Fibroblast of skin of back (primary cell): ENCODE measurements at regions not wholly inside any gene's neighbourhood (a gene's known extent, or its start where the extent isn't known, plus 50 kb on each side); places are given as distances from the start of the nearest gene placed in this dataset.

Experiments used
- DNase-seq: peaks from one replicate; pipeline ENCODE4 v3.0.0-alpha.2; 2013

DNA sequence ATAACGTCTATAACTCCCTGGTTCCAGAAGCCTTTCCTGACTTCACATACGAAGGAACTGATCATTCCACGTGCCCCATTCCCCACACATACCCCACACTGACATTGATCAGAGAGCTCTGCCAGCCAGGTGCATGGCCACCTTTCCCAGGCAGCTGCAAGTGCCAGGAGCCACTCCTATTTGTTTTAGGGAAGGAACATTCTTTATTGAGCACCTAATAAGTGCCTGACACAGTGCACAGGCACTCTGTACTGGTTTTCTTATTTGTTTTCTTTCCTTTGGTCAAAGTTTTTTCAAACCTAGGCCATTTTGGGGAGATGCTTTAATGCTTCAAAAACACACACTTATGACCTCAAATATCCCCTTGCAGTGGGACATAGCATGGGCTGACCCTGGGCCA is 50.0 kb downstream of the PITPNM2 start:
- no peak for DNase-seq

DNA sequence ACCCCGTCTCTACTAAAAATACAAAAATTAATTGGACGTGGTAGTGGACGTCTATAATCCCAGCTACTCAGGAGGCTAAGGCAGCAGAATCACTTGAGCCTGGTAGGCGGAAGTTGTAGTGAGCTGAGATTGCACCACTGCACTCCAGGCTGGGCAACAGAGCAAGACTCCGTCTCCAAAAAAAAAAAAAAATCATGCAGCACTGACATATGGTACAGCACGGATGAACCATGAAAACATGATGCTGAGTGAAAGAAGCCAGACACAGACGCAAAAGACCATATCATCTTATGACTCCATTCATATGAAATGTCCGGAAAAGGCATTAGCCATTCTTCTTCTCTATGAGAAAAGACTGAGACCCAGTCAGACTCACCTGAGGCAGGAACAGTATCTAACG is 50.4 kb downstream of the PITPNM2 start:
- DNase-seq, result no peak

DNA sequence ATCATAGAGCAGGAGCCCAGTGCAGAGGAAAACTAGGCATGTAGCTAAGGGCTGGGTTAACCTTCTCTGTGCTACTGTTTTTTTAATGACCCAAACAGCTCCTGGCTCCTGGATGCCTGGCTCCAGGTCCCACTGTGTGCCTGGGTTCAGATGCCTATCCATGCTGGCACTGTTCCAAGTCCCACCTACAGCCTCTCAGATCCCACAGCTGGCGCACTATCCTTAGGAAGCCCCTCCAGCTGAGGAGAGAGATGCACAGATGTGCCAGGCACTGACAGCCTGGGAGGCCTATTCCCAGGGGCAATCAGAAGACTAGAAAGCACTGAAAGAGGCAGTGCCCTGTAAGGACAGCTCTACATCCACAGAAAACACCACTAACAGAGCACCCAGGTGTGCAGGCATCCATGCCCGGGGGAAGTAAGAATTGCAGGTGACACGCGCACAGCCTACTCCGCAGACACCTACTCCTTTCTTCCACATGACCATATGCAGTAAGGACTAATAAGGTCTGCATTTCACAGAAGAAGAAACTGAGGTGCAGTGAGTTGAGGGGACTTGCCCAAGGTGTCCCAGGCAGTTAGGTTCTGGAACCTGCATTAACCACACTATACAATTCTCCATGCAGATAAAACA is 51.2 kb downstream of the PITPNM2 start:
- no peak for DNase-seq

DNA sequence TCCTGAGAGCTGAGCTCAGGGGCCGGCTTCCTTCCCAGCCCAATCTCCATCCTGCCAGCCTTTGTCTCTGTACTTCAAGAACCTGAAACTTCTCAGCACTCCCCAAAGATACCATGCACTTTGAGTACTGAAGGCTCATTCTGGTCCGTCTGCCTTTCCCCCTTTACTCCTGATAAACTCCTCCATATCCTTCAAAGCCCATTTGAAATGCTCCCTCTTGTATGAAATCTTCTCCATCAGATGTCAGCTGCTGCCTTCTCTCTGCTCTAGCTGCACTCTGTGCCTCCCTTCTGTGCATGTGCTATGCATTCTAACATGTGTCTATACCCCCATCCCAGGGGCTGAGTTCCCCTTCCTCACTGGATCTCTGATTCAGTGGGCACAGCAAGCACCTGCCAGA is 52.1 kb downstream of the PITPNM2 start:
- no peak for DNase-seq

DNA sequence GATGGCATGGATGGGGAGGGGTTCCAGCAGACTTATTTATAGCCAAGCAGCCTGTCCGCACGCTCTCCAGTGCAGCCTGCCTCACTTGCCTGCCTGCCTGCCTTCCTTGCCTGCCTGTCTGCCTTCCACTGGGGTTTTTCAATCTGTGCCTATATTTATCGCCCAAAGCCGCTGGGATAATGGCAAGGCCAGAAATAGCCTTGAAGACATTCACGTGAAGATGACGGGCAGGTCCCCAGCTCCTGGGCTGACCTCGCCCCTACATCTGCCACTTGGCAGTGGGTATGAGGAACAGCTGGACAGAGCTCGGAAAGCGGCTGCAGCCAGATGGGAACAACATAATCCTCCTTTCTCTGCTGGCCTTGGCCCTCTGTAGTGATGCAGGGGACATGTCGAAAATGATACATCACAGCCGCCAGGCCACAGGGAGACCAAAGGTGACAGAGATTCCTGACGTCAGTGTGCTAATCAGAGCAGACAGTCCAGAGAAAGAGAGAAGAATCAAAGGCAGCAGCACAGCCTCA is 53.3 kb downstream of the PITPNM2 start:
- DNase-seq, result peak; percentile 19

DNA sequence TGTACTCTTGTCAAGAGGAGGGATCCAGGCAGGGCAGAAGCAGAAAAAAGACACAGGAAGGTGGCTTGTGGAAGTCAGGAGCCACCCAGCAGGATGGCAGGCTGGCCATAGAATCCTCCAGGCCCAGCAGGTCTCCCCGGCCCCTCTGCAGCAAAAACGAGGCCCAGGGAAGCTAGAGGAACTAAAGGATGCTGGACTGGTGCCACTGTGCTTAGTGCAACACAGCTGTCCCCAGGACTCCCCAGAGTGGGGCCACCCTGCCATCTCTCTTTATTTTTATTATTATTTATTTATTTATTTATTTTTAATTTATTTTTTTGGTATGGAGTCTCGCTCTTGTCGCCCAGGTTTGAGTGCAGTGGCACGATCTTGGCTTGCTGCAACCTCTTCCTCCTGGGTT is 54.1 kb downstream of the PITPNM2 start:
- DNase-seq, result no peak

DNA sequence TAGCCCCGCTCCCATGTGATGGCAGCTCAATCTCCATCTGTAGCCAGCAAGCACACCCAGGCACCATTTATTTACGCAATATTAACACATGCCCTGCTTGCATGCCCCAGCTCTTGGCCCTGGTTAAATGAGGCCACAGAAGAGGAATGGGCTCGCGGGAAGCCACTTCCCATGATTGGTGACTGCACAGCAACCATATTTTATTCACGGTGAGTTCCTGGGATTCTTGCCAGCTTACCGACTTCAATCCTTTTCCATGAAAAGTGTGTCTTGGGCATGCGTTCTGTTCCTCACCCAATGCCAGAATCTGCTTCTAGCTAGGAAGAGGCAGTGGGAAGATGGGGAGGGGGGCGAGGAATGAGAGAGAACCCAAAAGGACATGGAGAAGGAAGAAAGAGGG is 54.7 kb downstream of the PITPNM2 start:
- DNase-seq, result no peak

DNA sequence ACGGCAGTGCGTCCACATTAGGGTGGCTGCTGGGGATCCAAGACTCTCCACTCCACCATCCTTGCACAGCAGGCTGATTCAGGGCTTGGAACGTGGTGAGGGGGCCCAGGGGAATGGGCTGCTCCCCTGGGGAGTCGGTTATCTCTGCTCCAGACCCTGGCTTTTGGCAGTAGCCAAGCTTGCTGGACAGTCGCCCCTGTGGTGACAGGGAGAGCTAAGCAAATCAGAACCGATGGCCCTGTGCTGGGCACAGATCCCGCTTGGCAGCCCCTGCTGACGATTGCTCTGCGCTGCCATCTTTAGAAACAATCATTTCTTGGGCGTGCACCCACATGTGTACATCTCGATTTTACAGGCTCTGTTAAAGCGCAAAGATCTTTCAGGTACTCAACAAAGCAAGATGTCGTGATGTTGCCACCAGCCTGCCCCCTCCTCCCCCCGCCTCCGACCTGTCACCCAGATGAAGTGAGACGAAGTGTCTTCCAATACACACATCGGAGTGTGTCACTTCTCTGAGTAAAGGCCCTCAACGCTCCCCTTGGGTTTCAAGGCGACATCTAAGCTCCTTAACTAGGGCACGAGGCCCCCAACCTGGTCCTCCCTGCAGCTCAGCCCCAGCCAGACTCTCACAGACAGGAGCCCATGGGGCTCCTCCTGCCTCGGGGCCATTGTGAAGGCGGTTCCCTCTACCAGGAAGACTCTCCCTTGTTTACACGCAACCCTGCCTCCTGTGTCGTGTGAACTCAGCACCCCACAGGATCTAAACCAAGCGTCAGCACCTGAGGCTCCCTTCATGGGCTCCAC is 55.6 kb downstream of the PITPNM2 start:
- DNase-seq, result no peak

DNA sequence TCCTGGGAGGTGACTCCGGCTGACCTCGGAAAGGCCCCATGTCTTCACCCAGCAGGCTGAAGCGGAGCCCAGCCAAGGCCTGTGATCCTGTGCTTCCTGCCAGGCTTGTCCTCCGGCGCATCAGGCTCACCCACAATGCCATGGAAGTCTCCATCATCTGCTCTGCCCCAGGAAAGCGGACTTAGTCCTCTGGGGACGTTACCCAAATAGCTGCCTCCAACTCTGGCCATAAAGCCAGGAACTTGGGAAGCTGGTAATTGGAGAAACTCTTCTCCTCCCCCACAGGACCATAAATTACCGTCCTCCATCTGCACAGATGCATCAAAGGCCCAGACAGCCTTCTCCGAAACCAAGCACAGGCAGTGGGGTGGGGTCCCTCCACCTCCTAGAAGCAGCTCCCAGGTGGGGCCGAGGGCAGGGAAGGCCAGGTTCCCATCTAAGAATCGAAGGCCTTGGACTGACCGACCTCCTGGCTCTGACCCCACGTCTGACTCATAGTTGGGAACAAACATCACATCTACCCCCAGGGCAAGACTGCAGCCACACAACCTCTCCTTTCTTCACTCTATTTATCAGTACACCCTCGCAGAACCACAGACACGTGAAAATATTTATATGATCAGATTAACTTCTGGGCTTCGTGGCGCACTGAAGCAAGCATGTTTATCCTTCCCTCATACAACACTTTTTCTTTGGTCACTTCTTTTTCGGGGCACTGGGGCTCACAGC is 56.4 kb downstream of the PITPNM2 start:
- DNase-seq, result peak; percentile 32

DNA sequence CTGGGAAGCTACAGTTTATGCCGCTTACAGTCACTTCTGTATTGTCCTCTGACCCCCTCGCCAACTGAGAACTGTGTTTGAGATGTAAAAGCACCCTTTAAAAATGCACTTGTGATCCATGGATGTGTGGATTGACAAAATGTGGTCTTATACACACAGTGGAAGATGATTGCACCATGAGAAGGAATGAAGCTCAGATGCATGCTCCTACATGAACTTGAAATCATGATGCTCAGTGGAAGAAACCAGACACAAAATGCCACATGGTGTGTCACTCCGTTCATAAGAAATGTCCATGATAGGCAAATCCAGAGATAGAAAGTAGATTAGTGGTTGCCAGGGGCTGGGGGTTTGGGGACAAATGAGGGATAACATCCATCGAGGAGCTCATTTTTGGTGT is 58.0 kb downstream of the PITPNM2 start:
- no peak for DNase-seq

DNA sequence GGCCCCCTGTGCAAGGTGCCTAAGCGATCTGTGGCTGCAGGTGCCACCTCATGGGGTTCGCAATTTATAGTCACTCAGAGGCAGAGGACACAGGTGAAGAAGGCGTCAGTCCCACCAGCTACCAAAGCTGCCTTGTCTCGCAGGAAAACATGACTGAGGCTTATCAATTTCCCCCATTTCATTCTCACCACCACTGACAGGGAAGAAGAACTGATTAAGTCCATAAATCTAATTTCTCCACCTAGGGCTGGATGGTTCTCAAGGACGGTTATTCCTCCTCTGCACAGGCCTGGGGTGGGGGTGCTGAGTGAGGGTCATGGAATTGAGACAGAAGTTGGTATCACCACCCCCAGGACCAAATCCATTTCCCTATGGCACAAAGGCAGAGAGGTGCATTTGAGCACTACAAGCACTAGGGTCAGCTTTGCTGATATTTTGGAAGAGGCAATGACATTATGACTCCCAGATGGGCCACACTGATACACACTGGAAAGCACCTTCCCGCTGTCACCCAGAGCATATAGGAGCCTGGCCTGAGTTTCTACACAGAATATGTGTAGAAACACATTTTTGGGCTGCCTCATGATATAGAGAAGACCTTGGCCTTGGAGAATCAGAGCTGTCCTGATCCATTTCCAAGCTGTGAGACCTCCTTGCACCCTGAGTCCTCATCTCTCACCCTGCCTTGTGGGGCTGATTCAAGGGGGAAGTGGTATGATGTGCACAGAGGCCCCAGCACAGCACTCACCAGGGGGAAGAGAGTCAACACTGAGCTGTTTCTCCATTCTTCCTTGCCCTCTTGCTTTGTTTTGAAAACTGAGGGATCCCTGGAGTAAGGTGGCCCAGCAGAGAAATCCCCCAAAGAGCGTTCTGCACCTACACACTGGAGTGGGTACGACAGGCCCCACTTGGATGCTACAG is 59.4 kb downstream of the PITPNM2 start:
- DNase-seq, result no peak

DNA sequence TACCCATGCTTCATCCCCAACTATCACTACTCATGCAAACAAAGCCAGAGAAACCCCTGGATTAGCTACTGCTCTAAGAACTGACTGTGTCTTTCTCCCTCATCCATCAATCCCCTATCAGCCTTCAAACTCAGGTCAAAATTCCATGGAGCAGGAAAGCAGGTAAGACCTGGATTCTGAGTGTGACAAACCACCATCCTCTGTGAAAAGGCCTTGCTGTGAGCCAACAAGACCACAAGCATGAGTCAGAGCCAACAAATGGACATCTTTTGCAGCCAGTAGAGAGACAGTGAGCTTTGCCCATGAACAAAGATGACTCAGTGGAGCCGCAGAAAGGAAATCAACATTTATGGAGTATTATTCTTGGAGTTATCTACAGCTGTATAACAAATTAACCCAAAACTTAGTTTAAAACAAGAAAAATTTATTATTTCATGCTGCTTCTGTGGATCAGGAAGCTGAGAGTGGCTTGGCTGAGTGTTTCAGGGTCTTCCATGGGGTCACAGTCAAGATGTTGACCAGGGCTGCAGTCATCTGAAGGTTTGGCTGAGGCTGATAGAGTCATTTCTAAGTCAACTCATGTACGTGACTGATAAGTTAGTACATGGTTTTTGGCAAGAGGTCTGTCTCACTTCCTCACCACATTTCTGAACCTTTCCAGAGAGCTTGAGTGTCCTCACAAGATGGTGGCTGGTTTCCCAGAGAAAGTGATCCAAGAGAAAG is 61.1 kb downstream of the PITPNM2 start:
- peak; percentile 98 for DNase-seq

DNA sequence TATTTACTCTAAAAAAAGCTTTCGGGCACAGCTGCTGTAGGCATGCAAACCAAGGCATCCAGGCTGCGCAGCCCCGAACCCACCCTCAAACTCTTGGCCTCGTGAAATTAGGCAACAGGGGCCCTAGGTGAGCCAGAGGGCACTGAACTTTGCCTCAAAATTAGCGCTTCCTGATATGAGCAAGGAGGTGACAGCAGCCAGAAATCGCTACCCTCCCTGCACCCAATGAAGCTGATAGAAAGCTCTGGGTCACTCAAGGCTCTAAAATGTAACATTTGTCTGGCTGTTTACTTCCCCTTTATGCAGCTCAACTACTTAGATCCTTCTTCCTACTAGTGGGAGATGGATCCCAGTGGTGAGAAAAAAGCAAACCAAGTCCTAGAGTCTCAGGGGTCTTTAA is 61.8 kb downstream of the PITPNM2 start:
- DNase-seq, result no peak

DNA sequence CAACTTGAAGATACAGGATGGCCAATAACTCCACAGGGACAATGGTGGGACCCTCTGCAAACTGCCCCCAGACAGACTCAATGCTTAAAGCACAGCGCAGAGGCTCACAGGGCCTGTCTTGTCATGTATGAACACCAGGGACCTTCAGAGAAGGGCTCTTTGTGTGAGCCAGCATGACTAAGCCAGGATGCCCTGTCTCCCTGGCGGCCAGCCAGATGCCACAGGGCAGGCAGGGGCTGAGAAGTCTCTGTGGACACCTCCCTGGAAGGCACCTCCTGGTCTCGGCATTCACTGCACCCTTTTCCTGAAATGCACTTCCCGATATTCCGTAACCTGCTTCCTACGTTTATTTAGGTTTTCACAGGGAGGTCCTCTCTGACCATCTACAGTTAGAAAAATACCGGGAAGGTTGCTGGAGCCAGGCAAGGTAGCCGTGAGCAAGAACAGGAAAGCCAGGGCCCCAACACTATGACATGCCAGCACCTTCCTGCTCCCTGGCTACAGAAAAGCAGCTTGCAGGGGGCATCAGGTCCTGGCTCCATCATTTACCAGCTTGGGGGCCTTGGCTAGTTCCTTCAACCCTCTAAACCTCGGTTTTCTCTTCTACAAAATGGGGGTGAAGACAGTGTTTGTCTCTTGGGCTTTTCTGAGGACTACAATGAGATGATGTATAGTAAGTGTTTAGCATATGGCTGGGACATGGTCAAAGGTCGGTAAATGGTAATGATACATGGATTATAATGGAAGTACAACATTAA is 65.0 kb downstream of the PITPNM2 start:
- peak; percentile 72 for DNase-seq

DNA sequence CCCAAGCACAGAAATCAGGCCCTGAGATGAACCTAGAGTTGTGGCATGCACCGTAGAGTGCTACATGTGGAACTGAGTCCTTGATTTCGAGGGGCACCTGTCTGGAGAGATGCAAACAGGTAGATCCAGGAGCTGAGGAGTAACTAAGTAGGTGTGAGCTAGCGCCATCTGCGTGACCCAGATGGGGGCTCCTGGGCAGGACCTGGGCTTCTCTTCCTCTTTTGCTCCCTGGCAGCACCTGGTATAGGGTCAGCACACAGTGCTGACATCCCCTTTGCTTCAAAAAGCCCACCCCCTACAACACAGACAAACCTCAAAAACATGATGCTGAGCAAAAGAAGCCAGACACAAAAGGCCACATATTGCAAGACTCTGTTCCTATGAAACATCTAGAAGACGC is 65.8 kb downstream of the PITPNM2 start:
- DNase-seq, result no peak

DNA sequence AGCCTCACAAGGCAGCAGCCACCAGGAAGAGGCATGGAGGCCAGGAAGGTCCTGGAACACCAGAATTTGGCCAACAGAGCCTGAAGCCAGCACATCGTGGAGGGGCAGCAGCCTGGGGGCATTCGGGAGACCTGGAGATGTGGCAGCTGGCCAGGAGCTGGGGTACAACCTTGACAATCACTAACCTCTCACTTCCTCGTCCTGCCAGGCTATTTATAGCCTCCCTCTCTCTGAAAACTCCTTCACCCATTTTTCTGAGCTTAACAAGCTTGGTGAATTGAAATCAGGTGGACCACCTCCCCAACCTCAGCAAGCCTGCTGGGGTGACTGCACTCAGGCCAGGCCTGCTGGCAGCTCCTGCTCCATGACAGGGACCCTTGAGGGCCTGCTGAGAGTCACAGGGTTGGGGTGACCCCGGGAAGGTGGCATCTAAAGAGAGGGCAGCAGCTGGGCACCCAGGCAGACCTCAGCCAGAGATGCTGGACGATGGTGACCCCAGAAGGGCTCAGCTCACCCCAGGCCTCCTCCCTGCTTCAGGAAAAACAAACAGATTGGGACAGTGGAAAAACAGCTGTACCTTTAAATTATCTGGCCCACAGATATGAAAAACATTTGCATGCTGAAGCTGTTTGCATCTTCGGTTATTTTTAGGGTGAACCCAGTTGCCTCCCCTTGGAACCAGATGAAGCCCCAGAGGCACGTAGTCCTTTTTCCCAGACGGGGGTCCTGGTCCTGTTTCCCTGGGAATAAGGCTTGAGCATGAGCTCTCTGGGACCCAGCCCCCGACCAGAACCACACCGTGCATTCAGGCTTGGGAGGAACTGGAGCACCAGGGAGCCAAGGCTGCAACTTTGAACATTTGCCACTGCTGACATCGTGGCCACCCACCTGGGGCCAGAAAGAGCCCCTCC is 67.0 kb downstream of the PITPNM2 start:
- DNase-seq, result no peak

DNA sequence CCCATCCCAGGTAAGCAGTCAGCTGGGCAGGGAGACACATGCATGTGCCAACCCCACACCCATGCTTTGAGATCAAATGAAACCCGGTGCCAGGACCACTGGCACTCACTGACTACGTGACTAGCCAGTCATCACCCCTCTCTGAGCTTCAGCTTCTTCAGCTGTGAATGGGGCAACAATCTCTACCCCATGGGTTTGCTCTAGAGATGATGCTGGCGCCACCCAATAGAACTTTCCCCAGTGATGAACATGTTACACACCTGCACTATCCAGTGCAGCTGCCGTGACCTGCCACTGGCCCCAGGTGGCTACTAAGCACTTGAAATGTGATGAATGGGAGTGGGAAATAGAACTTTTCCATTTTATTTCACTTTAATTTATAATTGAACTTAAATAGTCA is 70.3 kb downstream of the PITPNM2 start:
- no peak for DNase-seq

DNA sequence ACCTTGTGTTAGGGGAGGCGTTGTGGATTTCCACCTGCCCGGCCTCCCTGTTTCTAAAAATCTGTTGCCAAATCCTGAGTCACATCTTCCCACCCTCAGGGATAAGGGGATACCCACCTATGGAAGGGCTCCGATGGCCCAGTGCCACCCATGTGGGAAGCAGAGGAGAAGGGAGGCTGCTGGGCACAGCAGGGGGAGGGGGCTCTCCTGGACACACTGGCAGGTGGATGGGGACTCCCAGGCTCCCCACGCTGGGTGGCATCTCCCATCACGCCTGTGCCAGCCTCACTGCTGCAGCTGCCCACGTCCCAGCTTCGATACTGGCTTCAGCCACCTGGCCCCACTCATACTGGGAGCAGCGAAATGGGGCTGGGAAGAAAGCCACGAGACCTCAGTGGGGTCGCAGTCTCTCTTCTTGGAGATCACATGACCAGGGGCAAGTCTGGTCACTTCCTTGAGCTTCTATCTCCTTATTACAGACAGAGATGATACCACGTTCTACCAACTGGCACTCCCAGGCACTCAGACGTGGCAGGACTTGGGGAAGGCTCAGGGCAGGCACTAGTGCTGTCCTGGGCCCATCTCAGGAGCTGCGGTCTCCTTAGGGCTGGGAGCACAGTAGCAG is 72.2 kb downstream of the PITPNM2 start:
- no peak for DNase-seq

DNA sequence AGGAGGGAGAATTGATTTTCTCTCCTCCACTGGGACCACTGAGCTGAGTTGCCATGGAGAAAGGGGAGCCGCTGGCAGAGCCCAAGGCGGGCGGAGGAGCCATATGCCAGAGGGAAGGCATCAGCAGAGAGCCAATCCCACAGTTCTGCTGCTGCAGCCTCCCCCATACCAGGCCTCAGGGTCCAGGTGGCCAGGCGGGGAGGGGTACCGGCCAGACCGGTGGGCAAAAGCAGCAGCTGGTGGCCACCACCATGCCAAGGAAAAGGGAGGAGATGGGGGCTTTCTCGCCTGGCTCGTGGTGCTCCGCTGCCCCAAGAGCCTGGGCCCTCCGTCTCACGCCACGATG is 72.8 kb downstream of the PITPNM2 start:
- DNase-seq, result no peak
